A549 (cell line): ENCODE measurements at regions not wholly inside any gene's neighbourhood (a gene's known extent, or its start where the extent isn't known, plus 50 kb on each side); places are given as distances from the start of the nearest gene placed in this dataset.

Experiments used
- CTCF ChIP-seq: fragments of >200 bp; sonication (Bioruptor Twin); formaldehyde crosslinking; IDR thresholded peaks from 3 replicates; pipeline ENCODE4 v1.5.1; 2016
- EHMT2 ChIP-seq: fragments of 200-600 bp; sonication (generic); IDR thresholded peaks from 2 replicates; pipeline ENCODE4 v1.6.1; 2016; ENCODE audit warnings: antibody characterized with exemption, low read depth, mild to moderate bottlenecking, moderate library complexity
- ESRRA ChIP-seq: fragments of 150-350 bp; IDR thresholded peaks from 2 replicates; pipeline ENCODE4 v1.6.1; 2014; ENCODE audit warnings: mild to moderate bottlenecking, low read length, borderline replicate concordance
- MAZ ChIP-seq: fragments of 150-350 bp; IDR thresholded peaks from 2 replicates; pipeline ENCODE4 v1.6.1; 2014; ENCODE audit warnings: antibody characterized with exemption, low read depth, low read length, borderline replicate concordance
- SMC3 ChIP-seq: fragments of >200 bp; sonication (Bioruptor Twin); formaldehyde crosslinking; IDR thresholded peaks from 3 replicates; pipeline ENCODE4 v1.6.1; 2018; ENCODE audit warnings: inconsistent platforms
- TFCP2L1 ChIP-seq: fragments of 250-450 bp; sonication (Bioruptor Pico); IDR thresholded peaks from 2 replicates; pipeline ENCODE4 v1.5.0; 2021; ENCODE audit warnings: mild to moderate bottlenecking

DNA sequence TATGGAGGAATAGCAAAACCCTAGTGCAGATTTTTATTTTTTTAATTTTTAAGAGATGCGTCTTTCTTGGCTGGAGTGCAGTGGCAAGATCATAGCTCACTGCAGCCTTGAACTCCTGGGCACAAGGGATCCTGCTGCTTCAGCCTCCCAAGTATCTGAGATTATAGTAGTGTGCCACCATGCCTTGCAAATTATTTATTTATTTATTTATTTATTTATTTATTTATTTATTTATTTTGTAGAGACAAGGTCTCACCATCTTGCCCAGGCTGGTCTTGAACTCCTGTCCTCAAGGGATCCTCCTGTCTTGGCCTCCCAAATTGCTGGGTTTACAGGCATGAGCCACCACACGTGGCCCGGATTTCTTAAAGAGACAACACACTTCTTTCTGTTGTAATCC, 1158.8 kb downstream of the AACS start:
- TF ChIP-seq EHMT2 (no peak), TFCP2L1 (CRISPR knock-in tag) (no peak), MAZ (no peak), CTCF (no peak), ESRRA (no peak), SMC3 (no peak)
